ENCODE measurements at regions not wholly inside any gene's neighbourhood (a gene's known extent, or its start where the extent isn't known, plus 50 kb on each side); places are given as distances from the start of the nearest gene placed in this dataset.
"Not testable (repeated sequence)": the region's sequence is repeated elsewhere in the genome, so short reads cannot be mapped to it uniquely, and the experiment has no call there.

GRCh38 chr12:9428856-9429255 is 178.9 kb downstream of the KLRB1 start:
- TF ChIP-seq, protein P1, sequence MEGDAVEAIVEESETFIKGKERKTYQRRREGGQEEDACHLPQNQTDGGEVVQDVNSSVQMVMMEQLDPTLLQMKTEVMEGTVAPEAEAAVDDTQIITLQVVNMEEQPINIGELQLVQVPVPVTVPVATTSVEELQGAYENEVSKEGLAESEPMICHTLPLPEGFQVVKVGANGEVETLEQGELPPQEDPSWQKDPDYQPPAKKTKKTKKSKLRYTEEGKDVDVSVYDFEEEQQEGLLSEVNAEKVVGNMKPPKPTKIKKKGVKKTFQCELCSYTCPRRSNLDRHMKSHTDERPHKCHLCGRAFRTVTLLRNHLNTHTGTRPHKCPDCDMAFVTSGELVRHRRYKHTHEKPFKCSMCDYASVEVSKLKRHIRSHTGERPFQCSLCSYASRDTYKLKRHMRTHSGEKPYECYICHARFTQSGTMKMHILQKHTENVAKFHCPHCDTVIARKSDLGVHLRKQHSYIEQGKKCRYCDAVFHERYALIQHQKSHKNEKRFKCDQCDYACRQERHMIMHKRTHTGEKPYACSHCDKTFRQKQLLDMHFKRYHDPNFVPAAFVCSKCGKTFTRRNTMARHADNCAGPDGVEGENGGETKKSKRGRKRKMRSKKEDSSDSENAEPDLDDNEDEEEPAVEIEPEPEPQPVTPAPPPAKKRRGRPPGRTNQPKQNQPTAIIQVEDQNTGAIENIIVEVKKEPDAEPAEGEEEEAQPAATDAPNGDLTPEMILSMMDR (IDR thresholded peaks at IDR 0.05 in 2 of 3, conservative IDR thresholded peaks at IDR 0.05 in 1 of 3; ENCODE audit: borderline replicate concordance in 1 of 3, insufficient read depth in 1 of 3, low read depth in 2 of 3, low read length in 2 of 3) = not testable (repeated sequence)
- TF ChIP-seq RAD21 (IDR thresholded peaks at IDR 0.05; ENCODE audit: low read depth); EZH2 (IDR thresholded peaks at IDR 0.05): not testable (repeated sequence)

Data from HCT116 (cell line).